C4-2B (cell line): ENCODE measurements at regions not wholly inside any gene's neighbourhood (a gene's known extent, or its start where the extent isn't known, plus 50 kb on each side); places are given as distances from the start of the nearest gene placed in this dataset.

Source experiments
- H3K27ac ChIP-seq: fragments of 450-650 bp; 2 replicates; pipeline ENCODE4 v1.5.1; 2017
- CTCF ChIP-seq: fragments of 450-650 bp; conservative IDR thresholded peaks from 2 replicates; pipeline ENCODE4 v1.5.1; 2017; ENCODE audit warnings: mild to moderate bottlenecking
- ZFX ChIP-seq: fragments of 450-650 bp; IDR thresholded peaks from 2 replicates; pipeline ENCODE4 v1.6.1; 2017

DNA sequence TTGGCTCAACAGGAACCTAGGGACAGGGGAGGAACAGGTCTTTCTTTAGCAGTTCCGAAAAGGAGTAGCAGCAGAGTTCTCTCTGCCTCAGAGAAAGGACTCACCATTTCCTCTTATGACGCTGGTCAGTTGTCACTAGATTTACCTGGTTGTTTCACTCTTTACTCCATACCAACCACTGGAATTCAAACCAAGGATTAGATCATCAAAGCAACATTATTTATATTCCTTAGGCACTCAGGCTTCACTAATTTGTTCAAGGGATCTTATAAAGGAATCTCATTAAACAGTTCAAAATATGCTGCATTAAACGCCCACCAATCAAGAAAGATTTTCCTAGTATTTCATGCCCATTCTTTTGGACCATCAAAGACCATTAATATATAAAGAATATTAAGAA is 1129.5 kb upstream of the MAP3K7 start:
- TF ChIP-seq CTCF (no peak), ZFX (no peak)
- no peak overlapping the region for H3K27ac ChIP-seq

GRCh38 chr6:91715171-91715805 is 1128.4 kb upstream of the MAP3K7 start:
- no peak overlapping the region for H3K27ac ChIP-seq
- TF ChIP-seq ZFX: no peak

- no peak overlapping the region for H3K27ac ChIP-seq
- no peak for TF ChIP-seq CTCF
- no peak for TF ChIP-seq ZFX
Observed at GRCh38 chr6:91713911-91714310, 1127.0 kb upstream of the MAP3K7 start.

- H3K27ac ChIP-seq: no peak overlapping the region
- TF ChIP-seq ZFX (no peak), CTCF (no peak)
Observed at GRCh38 chr6:91711518-91711917, 1124.6 kb upstream of the MAP3K7 start.

- TF ChIP-seq ZFX: no peak
- H3K27ac ChIP-seq: no peak overlapping the region
Observed at GRCh38 chr6:91710342-91710741, 1123.5 kb upstream of the MAP3K7 start.

GRCh38 chr6:91708534-91708933 is 1121.7 kb upstream of the MAP3K7 start:
- TF ChIP-seq CTCF: no peak
- TF ChIP-seq ZFX: no peak
- H3K27ac ChIP-seq: no peak overlapping the region

DNA sequence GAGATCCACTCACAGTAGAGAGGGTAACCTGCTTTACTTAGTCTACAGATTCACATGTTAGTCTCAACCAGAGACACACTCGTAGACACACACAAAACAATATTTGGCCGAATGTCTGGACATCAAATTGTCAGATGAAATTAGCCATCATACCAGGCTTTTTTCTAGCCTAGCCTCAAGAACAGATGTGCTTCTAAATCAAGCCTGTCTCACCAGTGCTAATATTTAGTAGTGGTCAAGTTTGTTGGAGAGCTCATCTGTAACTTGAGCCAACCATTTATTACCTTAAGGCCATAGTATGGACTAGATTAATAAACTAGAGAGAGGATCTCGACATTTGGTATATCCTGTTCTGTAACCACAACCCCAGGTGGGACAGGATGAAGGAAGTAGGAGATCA is 1118.8 kb upstream of the MAP3K7 start:
- no peak overlapping the region for H3K27ac ChIP-seq
- TF ChIP-seq CTCF (no peak), ZFX (no peak)

- TF ChIP-seq CTCF (no peak), ZFX (no peak)
Observed at GRCh38 chr6:91704531-91704930, 1117.7 kb upstream of the MAP3K7 start.

More at GRCh38 chr6:91704531-91704930, 1117.7 kb upstream of the MAP3K7 start:
- no peak overlapping the region for H3K27ac ChIP-seq
